ENCODE measurements at regions not wholly inside any gene's neighbourhood (a gene's known extent, or its start where the extent isn't known, plus 50 kb on each side); places are given as distances from the start of the nearest gene placed in this dataset.

GRCh38 chr16:17777408-17777863, 306.7 kb upstream of the XYLT1 start:
- TF ChIP-seq, protein P1, sequence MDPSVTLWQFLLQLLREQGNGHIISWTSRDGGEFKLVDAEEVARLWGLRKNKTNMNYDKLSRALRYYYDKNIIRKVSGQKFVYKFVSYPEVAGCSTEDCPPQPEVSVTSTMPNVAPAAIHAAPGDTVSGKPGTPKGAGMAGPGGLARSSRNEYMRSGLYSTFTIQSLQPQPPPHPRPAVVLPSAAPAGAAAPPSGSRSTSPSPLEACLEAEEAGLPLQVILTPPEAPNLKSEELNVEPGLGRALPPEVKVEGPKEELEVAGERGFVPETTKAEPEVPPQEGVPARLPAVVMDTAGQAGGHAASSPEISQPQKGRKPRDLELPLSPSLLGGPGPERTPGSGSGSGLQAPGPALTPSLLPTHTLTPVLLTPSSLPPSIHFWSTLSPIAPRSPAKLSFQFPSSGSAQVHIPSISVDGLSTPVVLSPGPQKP (IDR thresholded peaks at IDR 0.05; ENCODE audit: low read depth, low read length), result no peak
- TF ChIP-seq POLR2AphosphoS2 (conservative IDR thresholded peaks at IDR 0.05; ENCODE audit: low read length), result no peak
- TF ChIP-seq, protein P2, sequence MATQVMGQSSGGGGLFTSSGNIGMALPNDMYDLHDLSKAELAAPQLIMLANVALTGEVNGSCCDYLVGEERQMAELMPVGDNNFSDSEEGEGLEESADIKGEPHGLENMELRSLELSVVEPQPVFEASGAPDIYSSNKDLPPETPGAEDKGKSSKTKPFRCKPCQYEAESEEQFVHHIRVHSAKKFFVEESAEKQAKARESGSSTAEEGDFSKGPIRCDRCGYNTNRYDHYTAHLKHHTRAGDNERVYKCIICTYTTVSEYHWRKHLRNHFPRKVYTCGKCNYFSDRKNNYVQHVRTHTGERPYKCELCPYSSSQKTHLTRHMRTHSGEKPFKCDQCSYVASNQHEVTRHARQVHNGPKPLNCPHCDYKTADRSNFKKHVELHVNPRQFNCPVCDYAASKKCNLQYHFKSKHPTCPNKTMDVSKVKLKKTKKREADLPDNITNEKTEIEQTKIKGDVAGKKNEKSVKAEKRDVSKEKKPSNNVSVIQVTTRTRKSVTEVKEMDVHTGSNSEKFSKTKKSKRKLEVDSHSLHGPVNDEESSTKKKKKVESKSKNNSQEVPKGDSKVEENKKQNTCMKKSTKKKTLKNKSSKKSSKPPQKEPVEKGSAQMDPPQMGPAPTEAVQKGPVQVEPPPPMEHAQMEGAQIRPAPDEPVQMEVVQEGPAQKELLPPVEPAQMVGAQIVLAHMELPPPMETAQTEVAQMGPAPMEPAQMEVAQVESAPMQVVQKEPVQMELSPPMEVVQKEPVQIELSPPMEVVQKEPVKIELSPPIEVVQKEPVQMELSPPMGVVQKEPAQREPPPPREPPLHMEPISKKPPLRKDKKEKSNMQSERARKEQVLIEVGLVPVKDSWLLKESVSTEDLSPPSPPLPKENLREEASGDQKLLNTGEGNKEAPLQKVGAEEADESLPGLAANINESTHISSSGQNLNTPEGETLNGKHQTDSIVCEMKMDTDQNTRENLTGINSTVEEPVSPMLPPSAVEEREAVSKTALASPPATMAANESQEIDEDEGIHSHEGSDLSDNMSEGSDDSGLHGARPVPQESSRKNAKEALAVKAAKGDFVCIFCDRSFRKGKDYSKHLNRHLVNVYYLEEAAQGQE (IDR thresholded peaks at IDR 0.05), result no peak
- TF ChIP-seq, protein P3, sequence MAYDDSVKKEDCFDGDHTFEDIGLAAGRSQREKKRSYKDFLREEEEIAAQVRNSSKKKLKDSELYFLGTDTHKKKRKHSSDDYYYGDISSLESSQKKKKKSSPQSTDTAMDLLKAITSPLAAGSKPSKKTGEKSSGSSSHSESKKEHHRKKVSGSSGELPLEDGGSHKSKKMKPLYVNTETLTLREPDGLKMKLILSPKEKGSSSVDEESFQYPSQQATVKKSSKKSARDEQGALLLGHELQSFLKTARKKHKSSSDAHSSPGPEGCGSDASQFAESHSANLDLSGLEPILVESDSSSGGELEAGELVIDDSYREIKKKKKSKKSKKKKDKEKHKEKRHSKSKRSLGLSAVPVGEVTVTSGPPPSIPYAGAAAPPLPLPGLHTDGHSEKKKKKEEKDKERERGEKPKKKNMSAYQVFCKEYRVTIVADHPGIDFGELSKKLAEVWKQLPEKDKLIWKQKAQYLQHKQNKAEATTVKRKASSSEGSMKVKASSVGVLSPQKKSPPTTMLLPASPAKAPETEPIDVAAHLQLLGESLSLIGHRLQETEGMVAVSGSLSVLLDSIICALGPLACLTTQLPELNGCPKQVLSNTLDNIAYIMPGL (CRISPR knock-in tag; IDR thresholded peaks at IDR 0.05; ENCODE audit: borderline replicate concordance), result no peak
- TF ChIP-seq CEBPB (IDR thresholded peaks at IDR 0.05), result peak in 1 of 2 experiments; percentile 16; a peak in 1 of 4 replicates
- H3K27ac ChIP-seq, result no peak overlapping the region
- WGBS (ENCODE audit: missing lambda C conversion rate), result 1% methylated on average over 3 of the region's 3 CpGs
- H3K4me3 ChIP-seq, result no peak overlapping the region
- ATAC-seq (peak in 1 of 2 experiments; percentile 50; a peak in 1 of 6 replicates), DNase-seq (ENCODE audit: low read depth in 1 of 2, low spot score in 1 of 2) (no peak), FAIRE-seq (no peak)
- ChIA-PET CTCF (no interaction called here), POLR2A (no interaction called here)
- no peaks in the 10 kb centered on the region for H3K4me1 ChIP-seq
- no peak overlapping the region for H3K4me2 ChIP-seq
- no peaks in the 10 kb centered on the region for H3K9me3 ChIP-seq

- ChIA-PET CTCF (no interaction called here), POLR2A (no interaction called here)
- ATAC-seq (no peak), DNase-seq (ENCODE audit: low read depth in 1 of 2, low spot score in 1 of 2) (no peak), FAIRE-seq (no peak)
- Histone ChIP-seq H3K4me2 (no peak overlapping the region), H3K9me3 (no peaks in the 10 kb centered on the region), H3K4me1 (no peaks in the 10 kb centered on the region), H3K4me3 (no peak overlapping the region), H3K27ac (no peak overlapping the region)
- TF ChIP-seq POLR2AphosphoS2 (conservative IDR thresholded peaks at IDR 0.05; ENCODE audit: low read length), result no peak
- no peak for TF ChIP-seq TFCP2L1 (CRISPR knock-in tag; IDR thresholded peaks at IDR 0.05)
- TF ChIP-seq, protein P2 (IDR thresholded peaks at IDR 0.05), result no peak
- no peak for TF ChIP-seq HES2 (IDR thresholded peaks at IDR 0.05)
- TF ChIP-seq FOSB (CRISPR knock-in tag; IDR thresholded peaks at IDR 0.05), result no peak
- 12% methylated on average over 9 of the region's 9 CpGs for WGBS (ENCODE audit: missing lambda C conversion rate)
These were observed 306.1 kb upstream of the XYLT1 start for GRCh38 chr16:17776888-17777287.

- H3K4me2 ChIP-seq, result no peak overlapping the region
- no peak overlapping the region for H3K4me3 ChIP-seq
- no peak overlapping the region for H3K27ac ChIP-seq
- 0% methylated on average over 1 of the region's 1 CpG for WGBS (ENCODE audit: missing lambda C conversion rate)
- ATAC-seq (no peak), FAIRE-seq (no peak), DNase-seq (ENCODE audit: low read depth in 1 of 2, low spot score in 1 of 2) (no peak)
- no peaks in the 10 kb centered on the region for H3K4me1 ChIP-seq
- H3K9me3 ChIP-seq, result no peaks in the 10 kb centered on the region
- ChIA-PET CTCF (interaction anchor here (1.2 kb wide), 1 partner anchor 11 kb away, joined by 3 read pairs; no protein-coding TSS in a partner anchor), POLR2A (no interaction called here)
- TF ChIP-seq FOSB (CRISPR knock-in tag; IDR thresholded peaks at IDR 0.05), result no peak
- TF ChIP-seq RCOR1 (IDR thresholded peaks at IDR 0.05; ENCODE audit: low read depth, low read length), result no peak
- no peak for TF ChIP-seq CBX8 (IDR thresholded peaks at IDR 0.05)
- TF ChIP-seq, protein P3 (CRISPR knock-in tag; IDR thresholded peaks at IDR 0.05; ENCODE audit: borderline replicate concordance), result no peak
- no peak for TF ChIP-seq RNF2 (IDR thresholded peaks at IDR 0.05; ENCODE audit: borderline replicate concordance, low read depth)
- TF ChIP-seq TFCP2L1 (CRISPR knock-in tag; IDR thresholded peaks at IDR 0.05), result no peak
- TF ChIP-seq HOXB13 (CRISPR knock-in tag; IDR thresholded peaks at IDR 0.05; ENCODE audit: low read depth), result no peak
- TF ChIP-seq TP53 (CRISPR knock-in tag; IDR thresholded peaks at IDR 0.05), result no peak
- TF ChIP-seq RFX5 (IDR thresholded peaks at IDR 0.05), result no peak
- no peak for TF ChIP-seq PBX3 (IDR thresholded peaks at IDR 0.05)
- no peak for TF ChIP-seq ZNF302 (CRISPR knock-in tag; IDR thresholded peaks at IDR 0.05)
- TF ChIP-seq HOXA7 (CRISPR knock-in tag; IDR thresholded peaks at IDR 0.05), result no peak
These were observed 305.7 kb upstream of the XYLT1 start for GRCh38 chr16:17776465-17776864.
